OCI-LY3 (cell line): ENCODE measurements at regions not wholly inside any gene's neighbourhood (a gene's known extent, or its start where the extent isn't known, plus 50 kb on each side); places are given as distances from the start of the nearest gene placed in this dataset.

Source experiments
- CTCF ChIP-seq: fragments of 200-600, 300-600 bp; sonication (generic); IDR thresholded peaks from 2 replicates; pipeline ENCODE4 v1.5.1; 2014; ENCODE audit warnings: antibody characterized with exemption, low read length, low read depth
- EZH2phosphoT487 ChIP-seq: fragments of 200-600 bp; shearing (Covaris generic); IDR thresholded peaks from 2 replicates; pipeline ENCODE4 v1.6.1; 2018; ENCODE audit warnings: antibody characterized with exemption, mixed run types, low read depth

- TF ChIP-seq CTCF: no peak
- no peak for TF ChIP-seq EZH2phosphoT487
Measured at GRCh38 chrX:96445531-96446065, 239.0 kb upstream of the DIAPH2 start.
